ENCODE measurements at regions not wholly inside any gene's neighbourhood (a gene's known extent, or its start where the extent isn't known, plus 50 kb on each side); places are given as distances from the start of the nearest gene placed in this dataset.

- TF ChIP-seq CTCF (conservative IDR thresholded peaks at IDR 0.05; ENCODE audit: low read length) (no peak), EZH2phosphoT487 (IDR thresholded peaks at IDR 0.05; ENCODE audit: borderline replicate concordance, low read depth, low read length) (no peak)
Observed at GRCh38 chr4:32199639-32200038, 1479.5 kb downstream of the PCDH7 start.
